SJSA1 (cell line): ENCODE measurements at regions not wholly inside any gene's neighbourhood (a gene's known extent, or its start where the extent isn't known, plus 50 kb on each side); places are given as distances from the start of the nearest gene placed in this dataset.

ENCODE experiments used
- DNase-seq, 2 experiments: peaks; one replicate each; pipeline ENCODE4 v3.0.0-alpha.2; 2015 to 2020; ENCODE audit warnings: low spot score in 2 of 2, low read depth in 1 of 2
- H3K27ac ChIP-seq: fragments of 250-450 bp; sonication (Bioruptor Pico); 2 replicates; pipeline ENCODE4 v1.5.1; 2020; ENCODE audit warnings: mild to moderate bottlenecking, moderate library complexity
- H3K27me3 ChIP-seq: fragments of 250-450 bp; sonication (Bioruptor Pico); replicated peaks from 2 replicates; pipeline ENCODE4 v1.5.1; 2020; ENCODE audit warnings: mild to moderate bottlenecking, moderate library complexity
- H3K36me3 ChIP-seq: fragments of 250-450 bp; sonication (Bioruptor Pico); 2 replicates; pipeline ENCODE4 v1.5.1; 2020; ENCODE audit warnings: mild to moderate bottlenecking
- H3K4me1 ChIP-seq: fragments of 250-450 bp; sonication (Bioruptor Pico); replicated peaks from 2 replicates; pipeline ENCODE4 v1.6.1; 2021; ENCODE audit warnings: mild to moderate bottlenecking
- H3K4me3 ChIP-seq: fragments of 250-450 bp; sonication (Bioruptor Pico); 2 replicates; pipeline ENCODE4 v1.5.1; 2020; ENCODE audit warnings: mild to moderate bottlenecking
- H3K9me3 ChIP-seq: fragments of 250-450 bp; sonication (Bioruptor Pico); replicated peaks from 2 replicates; pipeline ENCODE4 v1.5.1; 2020; ENCODE audit warnings: mild to moderate bottlenecking

GRCh38 chr1:234554218-234554697, 55.7 kb downstream of the IRF2BP2 start:
- no peak overlapping the region for H3K27ac ChIP-seq
- H3K9me3 ChIP-seq, result no peaks in the 10 kb centered on the region

GRCh38 chr1:234553240-234554188, 56.5 kb downstream of the IRF2BP2 start:
- H3K4me3 ChIP-seq, result no peak overlapping the region
- H3K4me1 ChIP-seq, result peaks cover 25% of the 10 kb centered on the region
- H3K36me3 ChIP-seq, result no peaks in the 10 kb centered on the region
- H3K9me3 ChIP-seq, result no peaks in the 10 kb centered on the region
- no peaks in the 10 kb centered on the region for H3K27me3 ChIP-seq
- peak; percentile 25 to 46 for DNase-seq
- no peak overlapping the region for H3K27ac ChIP-seq

More at GRCh38 chr1:234554218-234554697, 55.7 kb downstream of the IRF2BP2 start:
- Histone ChIP-seq H3K36me3 (no peaks in the 10 kb centered on the region), H3K4me1 (peaks cover 25% of the 10 kb centered on the region), H3K4me3 (no peak overlapping the region), H3K27me3 (no peaks in the 10 kb centered on the region)
- DNase-seq, result no peak

- H3K4me1 ChIP-seq, result peaks cover 27% of the 10 kb centered on the region
- no peaks in the 10 kb centered on the region for H3K9me3 ChIP-seq
- DNase-seq, result peak in 1 of 2 experiments; percentile 28
- no peak overlapping the region for H3K4me3 ChIP-seq
- H3K36me3 ChIP-seq, result no peaks in the 10 kb centered on the region
- H3K27ac ChIP-seq, result no peak overlapping the region
- H3K27me3 ChIP-seq, result no peaks in the 10 kb centered on the region
Observed at GRCh38 chr1:234551032-234551378, 59.0 kb downstream of the IRF2BP2 start.

GRCh38 chr1:234550341-234551031, 59.5 kb downstream of the IRF2BP2 start:
- no peaks in the 10 kb centered on the region for H3K9me3 ChIP-seq
- no peak overlapping the region for H3K27ac ChIP-seq
- peak in 1 of 2 experiments; percentile 30 for DNase-seq
- no peaks in the 10 kb centered on the region for H3K27me3 ChIP-seq
- no peak overlapping the region for H3K4me3 ChIP-seq
- H3K36me3 ChIP-seq, result no peaks in the 10 kb centered on the region
- peaks cover 30% of the 10 kb centered on the region for H3K4me1 ChIP-seq

- peaks cover 28% of the 10 kb centered on the region for H3K4me1 ChIP-seq
- H3K27ac ChIP-seq, result no peak overlapping the region
- H3K9me3 ChIP-seq, result no peaks in the 10 kb centered on the region
- H3K27me3 ChIP-seq, result no peaks in the 10 kb centered on the region
- H3K36me3 ChIP-seq, result no peaks in the 10 kb centered on the region
- no peak overlapping the region for H3K4me3 ChIP-seq
- DNase-seq, result peak in 1 of 2 experiments; percentile 21
Observed at GRCh38 chr1:234549447-234550021, 60.4 kb downstream of the IRF2BP2 start.

- H3K9me3 ChIP-seq, result no peaks in the 10 kb centered on the region
- H3K27ac ChIP-seq, result no peak overlapping the region
- H3K4me1 ChIP-seq, result peaks cover 20% of the 10 kb centered on the region
- DNase-seq, result no peak
- no peaks in the 10 kb centered on the region for H3K27me3 ChIP-seq
- no peak overlapping the region for H3K4me3 ChIP-seq
- no peaks in the 10 kb centered on the region for H3K36me3 ChIP-seq
Observed at GRCh38 chr1:234546890-234547788, 62.8 kb downstream of the IRF2BP2 start.

- no peak overlapping the region for H3K27ac ChIP-seq
- H3K9me3 ChIP-seq, result no peaks in the 10 kb centered on the region
- no peaks in the 10 kb centered on the region for H3K27me3 ChIP-seq
- DNase-seq, result no peak
- peaks cover 27% of the 10 kb centered on the region for H3K4me1 ChIP-seq
- no peaks in the 10 kb centered on the region for H3K36me3 ChIP-seq
- H3K4me3 ChIP-seq, result no peak overlapping the region
Observed at GRCh38 chr1:234546387-234546704, 63.6 kb downstream of the IRF2BP2 start.

- Histone ChIP-seq H3K4me3 (no peak overlapping the region), H3K27ac (no peak overlapping the region), H3K27me3 (no peaks in the 10 kb centered on the region), H3K36me3 (no peaks in the 10 kb centered on the region), H3K9me3 (no peaks in the 10 kb centered on the region), H3K4me1 (peaks cover 28% of the 10 kb centered on the region)
- no peak for DNase-seq
Observed at GRCh38 chr1:234545517-234546386, 64.2 kb downstream of the IRF2BP2 start.

- DNase-seq, result peak; percentile 55 to 76
- no peaks in the 10 kb centered on the region for H3K27me3 ChIP-seq
- no peaks in the 10 kb centered on the region for H3K36me3 ChIP-seq
- H3K27ac ChIP-seq, result no peak overlapping the region
- no peak overlapping the region for H3K4me3 ChIP-seq
- H3K9me3 ChIP-seq, result no peaks in the 10 kb centered on the region
- peaks cover 32% of the 10 kb centered on the region for H3K4me1 ChIP-seq
Observed at GRCh38 chr1:234544087-234544579, 65.2 kb upstream of the TARBP1 start.

- DNase-seq, result no peak
- H3K27ac ChIP-seq, result no peak overlapping the region
- no peaks in the 10 kb centered on the region for H3K27me3 ChIP-seq
- no peaks in the 10 kb centered on the region for H3K36me3 ChIP-seq
- no peak overlapping the region for H3K4me3 ChIP-seq
- H3K9me3 ChIP-seq, result no peaks in the 10 kb centered on the region
- peaks cover 32% of the 10 kb centered on the region for H3K4me1 ChIP-seq
Observed at GRCh38 chr1:234543442-234544086, 64.6 kb upstream of the TARBP1 start.

- Histone ChIP-seq H3K36me3 (no peaks in the 10 kb centered on the region), H3K4me3 (no peak overlapping the region), H3K27ac (no peak overlapping the region), H3K4me1 (peaks cover 32% of the 10 kb centered on the region), H3K9me3 (no peaks in the 10 kb centered on the region), H3K27me3 (no peaks in the 10 kb centered on the region)
- no peak for DNase-seq
Observed at GRCh38 chr1:234542211-234542850, 63.4 kb upstream of the TARBP1 start.
